ENCODE measurements at regions not wholly inside any gene's neighbourhood (a gene's known extent, or its start where the extent isn't known, plus 50 kb on each side); places are given as distances from the start of the nearest gene placed in this dataset.
"Not testable (repeated sequence)": the region's sequence is repeated elsewhere in the genome, so short reads cannot be mapped to it uniquely, and the experiment has no call there.

- no peak for DNase-seq (ENCODE audit: low read depth)
Measured at GRCh38 chr2:125216321-125216720, 1191.2 kb downstream of the CNTNAP5 start.

GRCh38 chr2:125224188-125224587, 1199.1 kb downstream of the CNTNAP5 start:
- DNase-seq (ENCODE audit: low read depth) = no peak

- DNase-seq (ENCODE audit: low read depth) = no peak
Measured at GRCh38 chr2:125224830-125225229, 1199.7 kb downstream of the CNTNAP5 start.

GRCh38 chr2:125227843-125228392, 1202.8 kb downstream of the CNTNAP5 start:
- no peak for DNase-seq (ENCODE audit: low read depth)

GRCh38 chr2:125240870-125241269, 1215.8 kb downstream of the CNTNAP5 start:
- no peak for DNase-seq (ENCODE audit: low read depth)

- no peak for DNase-seq (ENCODE audit: low read depth)
Measured at GRCh38 chr2:125243074-125243473, 1218.0 kb downstream of the CNTNAP5 start.

GRCh38 chr2:125254010-125254409, 1228.9 kb downstream of the CNTNAP5 start:
- DNase-seq (ENCODE audit: low read depth) = no peak

- DNase-seq (ENCODE audit: low read depth) = no peak
Measured at GRCh38 chr2:125259451-125259850, 1234.4 kb downstream of the CNTNAP5 start.

GRCh38 chr2:125260366-125260930, 1235.4 kb downstream of the CNTNAP5 start:
- not testable (repeated sequence) for DNase-seq (ENCODE audit: low read depth)

- no peak for DNase-seq (ENCODE audit: low read depth)
Measured at GRCh38 chr2:125264453-125264852, 1239.4 kb downstream of the CNTNAP5 start.

- DNase-seq (ENCODE audit: low read depth) = no peak
Measured at GRCh38 chr2:125267683-125268082, 1242.6 kb downstream of the CNTNAP5 start.

- no peak for DNase-seq (ENCODE audit: low read depth)
Measured at GRCh38 chr2:125272651-125273050, 1247.6 kb downstream of the CNTNAP5 start.

GRCh38 chr2:125274718-125275117, 1249.6 kb downstream of the CNTNAP5 start:
- no peak for DNase-seq (ENCODE audit: low read depth)

GRCh38 chr2:125280265-125280664, 1255.2 kb downstream of the CNTNAP5 start:
- no peak for DNase-seq (ENCODE audit: low read depth)

- no peak for DNase-seq (ENCODE audit: low read depth)
Measured at GRCh38 chr2:125281242-125281641, 1256.2 kb downstream of the CNTNAP5 start.

- no peak for DNase-seq (ENCODE audit: low read depth)
Measured at GRCh38 chr2:125296742-125297141, 1271.7 kb downstream of the CNTNAP5 start.

GRCh38 chr2:125310657-125311364, 1285.7 kb downstream of the CNTNAP5 start:
- DNase-seq (ENCODE audit: low read depth) = no peak

- DNase-seq (ENCODE audit: low read depth) = no peak
Measured at GRCh38 chr2:125312342-125312741, 1287.3 kb downstream of the CNTNAP5 start.

- no peak for DNase-seq (ENCODE audit: low read depth)
Measured at GRCh38 chr2:125313806-125314205, 1288.7 kb downstream of the CNTNAP5 start.

GRCh38 chr2:125318740-125319139, 1293.7 kb downstream of the CNTNAP5 start:
- no peak for DNase-seq (ENCODE audit: low read depth)

- no peak for DNase-seq (ENCODE audit: low read depth)
Measured at GRCh38 chr2:125324273-125324672, 1299.2 kb downstream of the CNTNAP5 start.

GRCh38 chr2:125330133-125330532, 1305.0 kb downstream of the CNTNAP5 start:
- DNase-seq (ENCODE audit: low read depth) = no peak

GRCh38 chr2:125341353-125341752, 1314.6 kb upstream of the GYPC start:
- DNase-seq (ENCODE audit: low read depth) = no peak

GRCh38 chr2:125353542-125353941, 1302.4 kb upstream of the GYPC start:
- DNase-seq (ENCODE audit: low read depth) = not testable (repeated sequence)

Data from stimulated activated CD8-positive, alpha-beta memory T cell treated with anti-CD3 and anti-CD28 coated beads, Interleukin-15, amount 100 ng/mL, for 1 hour (primary cell).